ENCODE measurements at regions not wholly inside any gene's neighbourhood (a gene's known extent, or its start where the extent isn't known, plus 50 kb on each side); places are given as distances from the start of the nearest gene placed in this dataset.

DNA sequence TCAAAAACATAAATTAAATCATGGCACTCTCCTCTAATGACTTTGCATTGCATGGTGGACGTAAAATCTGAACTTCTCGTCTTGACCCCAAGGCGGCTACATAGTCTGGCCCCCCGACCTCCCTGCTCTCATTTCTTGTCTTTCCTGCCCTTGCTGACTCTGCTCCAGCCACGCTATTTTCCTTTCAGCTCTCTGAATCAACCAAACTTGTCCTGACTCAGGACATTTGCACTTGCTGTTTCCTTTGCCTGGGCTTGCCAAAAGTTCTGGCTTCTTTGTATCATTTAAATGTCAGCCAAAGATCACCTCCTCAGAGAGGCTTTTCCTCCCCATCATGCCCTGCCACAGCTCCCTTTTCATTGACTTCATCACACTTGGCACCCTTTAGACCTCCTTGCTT, 107.7 kb upstream of the NFE2L3 start:
- TF ChIP-seq, protein P1, sequence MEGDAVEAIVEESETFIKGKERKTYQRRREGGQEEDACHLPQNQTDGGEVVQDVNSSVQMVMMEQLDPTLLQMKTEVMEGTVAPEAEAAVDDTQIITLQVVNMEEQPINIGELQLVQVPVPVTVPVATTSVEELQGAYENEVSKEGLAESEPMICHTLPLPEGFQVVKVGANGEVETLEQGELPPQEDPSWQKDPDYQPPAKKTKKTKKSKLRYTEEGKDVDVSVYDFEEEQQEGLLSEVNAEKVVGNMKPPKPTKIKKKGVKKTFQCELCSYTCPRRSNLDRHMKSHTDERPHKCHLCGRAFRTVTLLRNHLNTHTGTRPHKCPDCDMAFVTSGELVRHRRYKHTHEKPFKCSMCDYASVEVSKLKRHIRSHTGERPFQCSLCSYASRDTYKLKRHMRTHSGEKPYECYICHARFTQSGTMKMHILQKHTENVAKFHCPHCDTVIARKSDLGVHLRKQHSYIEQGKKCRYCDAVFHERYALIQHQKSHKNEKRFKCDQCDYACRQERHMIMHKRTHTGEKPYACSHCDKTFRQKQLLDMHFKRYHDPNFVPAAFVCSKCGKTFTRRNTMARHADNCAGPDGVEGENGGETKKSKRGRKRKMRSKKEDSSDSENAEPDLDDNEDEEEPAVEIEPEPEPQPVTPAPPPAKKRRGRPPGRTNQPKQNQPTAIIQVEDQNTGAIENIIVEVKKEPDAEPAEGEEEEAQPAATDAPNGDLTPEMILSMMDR (IDR thresholded peaks at IDR 0.05; ENCODE audit: low read depth, low read length), result no peak
- no peak for TF ChIP-seq EZH2phosphoT487 (IDR thresholded peaks at IDR 0.05; ENCODE audit: low read depth)
- no peaks in the 10 kb centered on the region for H3K27me3 ChIP-seq (ENCODE audit: low read depth, low read length)
- no peak overlapping the region for H3K27ac ChIP-seq (ENCODE audit: low read length)
- no peak overlapping the region for H3K9ac ChIP-seq (ENCODE audit: low read length)
- no peaks in the 10 kb centered on the region for H3K36me3 ChIP-seq (replicated peaks; ENCODE audit: low read depth, low read length)
- no peaks in the 10 kb centered on the region for H4K20me1 ChIP-seq (ENCODE audit: insufficient read depth, low read length)
- H3K4me1 ChIP-seq (ENCODE audit: low read length), result no peaks in the 10 kb centered on the region
- no peaks in the 10 kb centered on the region for H3K79me2 ChIP-seq (ENCODE audit: low read length)
- no peak overlapping the region for H3K4me2 ChIP-seq (ENCODE audit: low read length)
- H3K9me3 ChIP-seq (ENCODE audit: insufficient read depth, low read length), result no peaks in the 10 kb centered on the region
- H2AFZ ChIP-seq (ENCODE audit: low read depth, low read length), result no peak overlapping the region
- no peak overlapping the region for H3K4me3 ChIP-seq (ENCODE audit: low read length)

DNA sequence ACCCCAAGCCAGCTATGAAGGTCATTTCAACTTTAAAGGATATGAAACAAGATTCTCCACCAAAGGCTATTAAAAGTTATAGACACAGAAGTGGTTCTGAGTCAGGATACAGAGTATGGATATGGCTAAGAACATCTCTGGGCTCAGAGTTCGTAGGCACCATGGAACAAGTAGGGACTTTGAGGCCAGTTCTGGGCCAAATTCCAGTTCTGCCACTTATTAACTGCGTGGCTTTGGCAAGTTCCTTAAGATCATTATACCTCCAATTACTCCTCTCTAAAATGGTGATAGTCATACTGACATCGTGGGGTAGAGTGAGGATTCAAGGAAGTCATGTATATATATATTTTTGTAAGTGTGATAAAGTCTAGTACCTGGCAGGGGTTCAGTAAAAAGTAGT, 105.8 kb upstream of the NFE2L3 start:
- no peak overlapping the region for H3K4me2 ChIP-seq (ENCODE audit: low read length)
- no peaks in the 10 kb centered on the region for H3K79me2 ChIP-seq (ENCODE audit: low read length)
- no peaks in the 10 kb centered on the region for H3K9me3 ChIP-seq (ENCODE audit: insufficient read depth, low read length)
- H3K27ac ChIP-seq (ENCODE audit: low read length), result no peak overlapping the region
- H3K36me3 ChIP-seq (replicated peaks; ENCODE audit: low read depth, low read length), result no peaks in the 10 kb centered on the region
- H3K9ac ChIP-seq (ENCODE audit: low read length), result no peak overlapping the region
- H3K27me3 ChIP-seq (ENCODE audit: low read depth, low read length), result no peaks in the 10 kb centered on the region
- TF ChIP-seq EZH2phosphoT487 (IDR thresholded peaks at IDR 0.05; ENCODE audit: low read depth), result no peak
- TF ChIP-seq, protein P1 (IDR thresholded peaks at IDR 0.05; ENCODE audit: low read depth, low read length), result no peak
- no peak overlapping the region for H3K4me3 ChIP-seq (ENCODE audit: low read length)
- H3K4me1 ChIP-seq (ENCODE audit: low read length), result no peaks in the 10 kb centered on the region
- no peaks in the 10 kb centered on the region for H4K20me1 ChIP-seq (ENCODE audit: insufficient read depth, low read length)
- H2AFZ ChIP-seq (ENCODE audit: low read depth, low read length), result no peak overlapping the region

DNA sequence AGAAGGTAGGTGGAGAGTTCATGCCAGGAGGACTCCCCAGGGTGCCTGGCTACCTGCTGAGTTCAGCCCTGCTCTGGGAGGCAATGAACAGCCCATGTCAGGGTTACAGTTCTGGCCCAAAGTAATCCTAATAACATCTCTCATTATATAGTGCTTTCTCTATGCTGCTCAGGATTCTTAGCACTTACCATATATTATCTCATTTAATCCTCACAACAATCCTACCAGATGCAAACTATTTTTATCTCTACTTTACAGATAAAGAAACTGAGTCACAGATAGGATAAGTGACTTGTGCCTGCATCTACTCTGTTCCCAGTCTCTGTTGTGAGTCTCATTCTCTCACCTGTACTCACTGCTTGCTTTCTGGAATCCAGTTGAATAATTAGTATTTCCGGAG, 105.1 kb upstream of the NFE2L3 start:
- no peaks in the 10 kb centered on the region for H3K9me3 ChIP-seq (ENCODE audit: insufficient read depth, low read length)
- H3K27ac ChIP-seq (ENCODE audit: low read length), result no peak overlapping the region
- H3K4me3 ChIP-seq (ENCODE audit: low read length), result no peak overlapping the region
- no peaks in the 10 kb centered on the region for H3K4me1 ChIP-seq (ENCODE audit: low read length)
- H3K79me2 ChIP-seq (ENCODE audit: low read length), result no peaks in the 10 kb centered on the region
- no peak overlapping the region for H2AFZ ChIP-seq (ENCODE audit: low read depth, low read length)
- no peaks in the 10 kb centered on the region for H4K20me1 ChIP-seq (ENCODE audit: insufficient read depth, low read length)
- no peaks in the 10 kb centered on the region for H3K36me3 ChIP-seq (replicated peaks; ENCODE audit: low read depth, low read length)
- TF ChIP-seq EZH2phosphoT487 (IDR thresholded peaks at IDR 0.05; ENCODE audit: low read depth), result no peak
- TF ChIP-seq, protein P1 (IDR thresholded peaks at IDR 0.05; ENCODE audit: low read depth, low read length), result no peak
- no peaks in the 10 kb centered on the region for H3K27me3 ChIP-seq (ENCODE audit: low read depth, low read length)
- H3K4me2 ChIP-seq (ENCODE audit: low read length), result no peak overlapping the region
- H3K9ac ChIP-seq (ENCODE audit: low read length), result no peak overlapping the region

DNA sequence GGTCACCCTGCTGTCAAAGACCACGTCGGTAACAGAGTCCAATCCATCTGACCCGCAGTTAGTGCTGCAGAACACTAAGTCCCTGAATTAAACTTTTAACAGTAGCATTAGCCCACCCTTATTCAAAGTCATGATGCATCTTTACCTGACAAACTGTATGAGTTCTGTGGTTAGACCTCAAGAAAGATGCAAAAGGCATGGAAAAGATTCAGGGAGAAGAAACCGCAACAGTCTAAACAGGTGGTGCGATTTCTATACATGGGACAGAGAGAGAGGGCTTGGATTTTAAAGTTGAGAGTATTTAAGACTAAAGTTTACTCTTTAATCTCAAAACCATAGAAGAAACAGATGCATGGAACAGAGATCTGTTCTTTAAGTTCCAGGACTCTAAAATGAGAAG, 103.3 kb upstream of the NFE2L3 start:
- Histone ChIP-seq H3K9ac (ENCODE audit: low read length) (no peak overlapping the region), H3K4me1 (ENCODE audit: low read length) (no peaks in the 10 kb centered on the region), H3K27me3 (ENCODE audit: low read depth, low read length) (no peaks in the 10 kb centered on the region), H3K36me3 (replicated peaks; ENCODE audit: low read depth, low read length) (no peaks in the 10 kb centered on the region), H3K79me2 (ENCODE audit: low read length) (no peaks in the 10 kb centered on the region), H3K9me3 (ENCODE audit: insufficient read depth, low read length) (no peaks in the 10 kb centered on the region), H4K20me1 (ENCODE audit: insufficient read depth, low read length) (no peaks in the 10 kb centered on the region), H3K27ac (ENCODE audit: low read length) (no peak overlapping the region), H3K4me2 (ENCODE audit: low read length) (no peak overlapping the region), H3K4me3 (ENCODE audit: low read length) (no peak overlapping the region), H2AFZ (ENCODE audit: low read depth, low read length) (no peak overlapping the region)
- TF ChIP-seq, protein P1 (IDR thresholded peaks at IDR 0.05; ENCODE audit: low read depth, low read length), result no peak
- TF ChIP-seq EZH2phosphoT487 (IDR thresholded peaks at IDR 0.05; ENCODE audit: low read depth), result no peak

All from OCI-LY3 (cell line).